HuH-7 (cell line): ENCODE measurements at regions not wholly inside any gene's neighbourhood (a gene's known extent, or its start where the extent isn't known, plus 50 kb on each side); places are given as distances from the start of the nearest gene placed in this dataset.

Experiments
- DNase-seq: peaks from one replicate; pipeline ENCODE4 v3.0.0; 2011; ENCODE audit warnings: low spot score

DNA sequence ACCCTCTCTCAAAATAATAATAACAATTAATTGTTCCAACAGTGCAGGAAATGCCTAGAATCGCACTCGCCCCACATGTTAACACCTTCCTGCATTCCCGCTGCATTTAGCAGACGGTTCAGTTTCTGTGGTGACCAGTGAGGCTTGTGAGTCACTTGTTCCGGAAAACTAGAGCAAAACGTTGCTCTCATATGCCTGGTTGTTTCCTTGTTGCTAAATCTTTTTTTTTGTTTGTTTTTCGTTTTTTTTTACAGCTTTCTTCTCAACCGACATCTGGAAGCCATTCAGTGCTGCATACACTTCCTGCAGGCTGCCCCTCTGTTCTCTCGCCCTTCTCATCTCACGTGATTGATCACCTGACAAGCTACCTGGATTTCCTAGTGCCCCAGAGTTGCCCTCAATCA is 56.9 kb upstream of the TMPRSS2 start:
- DNase-seq: no peak

DNA sequence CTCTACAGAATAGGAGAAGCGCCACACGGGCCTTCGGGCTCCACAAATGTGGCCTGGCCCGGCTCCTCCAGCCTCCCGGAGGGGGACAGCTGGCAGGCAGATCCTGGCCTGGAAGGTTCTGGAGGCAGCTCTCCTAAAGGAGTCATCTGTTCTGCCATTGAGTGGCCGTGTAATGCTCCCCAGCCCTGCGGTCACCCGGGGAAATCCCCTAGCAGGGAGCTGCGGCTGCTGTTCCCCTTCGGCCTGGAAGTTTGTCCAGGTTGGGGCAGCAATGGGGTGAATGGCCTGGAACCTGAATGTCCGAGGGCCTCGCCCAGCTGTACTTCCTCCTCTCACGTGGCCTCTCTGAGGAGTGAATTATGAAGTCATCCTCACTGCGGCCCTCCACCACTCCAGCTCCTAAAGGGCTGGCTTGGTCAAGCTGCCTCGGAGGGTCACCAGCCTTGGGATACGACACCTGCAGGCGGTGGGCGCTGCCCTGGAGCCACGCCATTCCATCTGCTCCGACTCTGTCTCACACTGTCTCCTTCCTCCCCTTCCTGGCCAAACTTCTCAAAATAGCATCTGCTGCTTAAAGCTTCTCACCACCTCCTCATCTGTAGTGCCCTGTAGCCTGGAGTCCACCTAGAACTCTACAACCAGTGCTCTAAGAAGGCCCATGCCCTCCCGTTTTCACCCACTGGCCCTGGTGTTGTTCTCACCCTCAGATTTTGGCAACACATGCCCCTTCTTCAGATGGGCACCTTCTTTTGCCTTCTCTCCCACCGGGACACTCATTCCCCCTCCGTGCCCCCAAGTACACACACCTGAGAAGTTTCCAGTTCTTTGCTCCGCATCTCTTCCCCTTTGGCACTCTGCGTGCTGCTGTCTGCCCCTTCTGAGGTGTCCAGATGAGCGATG is 54.4 kb upstream of the TMPRSS2 start:
- peak; percentile 19 for DNase-seq

DNA sequence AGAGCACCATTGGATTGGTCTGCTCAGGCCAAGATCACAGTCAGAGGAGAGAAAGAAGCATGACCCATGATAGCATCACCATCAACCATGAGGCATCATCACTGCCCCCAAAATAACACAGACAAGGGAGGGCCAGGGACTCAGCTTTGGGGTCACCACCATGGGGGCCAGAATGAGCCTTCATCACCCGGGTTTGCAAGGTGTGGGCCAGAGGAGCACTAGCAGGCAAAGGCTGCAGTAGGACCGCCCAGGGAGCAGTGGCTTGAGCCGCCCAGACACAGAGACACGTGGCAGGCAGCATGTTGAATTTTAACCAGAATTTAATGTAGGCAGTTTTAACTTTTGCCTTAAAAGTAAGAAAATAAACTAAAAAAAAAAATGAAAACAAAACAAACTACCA is 53.7 kb upstream of the TMPRSS2 start:
- DNase-seq: no peak

DNA sequence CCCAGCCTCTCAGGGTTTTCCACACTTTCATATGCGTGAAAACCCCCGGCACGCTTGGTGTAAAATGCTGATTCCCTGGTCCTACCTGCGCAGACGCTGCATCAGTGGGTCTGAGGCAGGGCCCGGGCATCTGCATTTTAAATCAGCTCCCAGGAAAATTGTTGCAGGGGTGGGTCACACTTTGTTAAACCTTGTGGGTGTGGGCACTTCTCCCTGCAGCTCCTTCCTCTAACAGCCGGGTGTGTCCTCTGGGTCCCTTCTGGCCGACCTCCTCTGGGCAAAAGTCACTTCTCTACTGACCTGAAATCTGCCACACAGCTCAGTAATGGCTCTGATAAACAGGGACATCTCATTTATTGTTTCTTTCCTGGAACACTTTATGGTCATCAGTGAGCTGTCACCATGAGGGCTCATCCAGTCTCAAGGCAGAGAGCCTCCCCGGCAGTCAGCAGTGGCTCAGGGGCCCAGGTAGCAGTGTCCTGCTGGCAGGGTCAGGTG is 52.8 kb upstream of the TMPRSS2 start:
- no peak for DNase-seq

DNA sequence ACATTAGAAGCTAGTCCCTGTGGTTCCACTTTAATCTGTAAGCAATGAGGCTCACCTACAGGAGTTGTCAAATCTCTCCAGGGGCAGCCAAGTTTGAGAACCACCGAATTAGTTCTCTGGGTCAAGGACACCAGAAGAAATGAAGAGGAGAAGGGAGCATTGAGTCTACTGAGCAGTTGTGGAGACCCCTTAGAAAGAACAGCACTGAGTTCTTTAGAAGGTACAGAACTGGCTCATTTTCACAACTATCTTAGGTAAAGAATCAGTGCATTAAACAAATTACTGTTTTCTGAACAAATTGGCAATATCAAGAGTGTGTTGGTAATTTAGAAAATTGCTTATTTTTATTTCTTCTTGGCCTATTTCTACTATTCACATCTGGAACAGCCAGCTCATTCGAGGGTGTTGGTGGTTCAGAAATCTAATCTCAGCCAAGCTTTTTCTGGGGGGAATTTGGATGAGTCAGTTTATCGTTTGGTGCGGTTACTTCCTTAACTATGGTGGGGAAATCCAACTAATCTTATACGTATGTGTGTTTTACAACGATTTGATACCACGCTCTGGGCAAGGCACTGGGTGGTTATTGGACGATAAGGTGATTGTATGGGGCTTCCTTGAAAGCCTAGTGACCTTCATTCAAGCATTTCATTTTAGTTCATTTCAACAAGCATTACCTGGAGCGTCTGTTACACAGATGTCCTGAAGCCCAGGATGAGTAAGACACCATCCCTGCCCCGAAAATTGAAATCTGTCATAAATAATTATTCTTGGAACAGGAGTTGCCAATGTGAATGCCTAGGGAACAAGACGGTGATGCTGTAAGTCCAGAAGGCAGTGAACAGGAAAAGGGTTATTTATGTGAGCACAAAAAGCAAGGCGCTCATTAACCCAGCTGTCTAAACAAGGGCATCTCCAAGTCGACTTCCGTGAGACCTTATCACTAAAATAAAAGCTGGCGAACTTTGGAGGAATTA is 52.0 kb upstream of the TMPRSS2 start:
- DNase-seq: no peak

DNA sequence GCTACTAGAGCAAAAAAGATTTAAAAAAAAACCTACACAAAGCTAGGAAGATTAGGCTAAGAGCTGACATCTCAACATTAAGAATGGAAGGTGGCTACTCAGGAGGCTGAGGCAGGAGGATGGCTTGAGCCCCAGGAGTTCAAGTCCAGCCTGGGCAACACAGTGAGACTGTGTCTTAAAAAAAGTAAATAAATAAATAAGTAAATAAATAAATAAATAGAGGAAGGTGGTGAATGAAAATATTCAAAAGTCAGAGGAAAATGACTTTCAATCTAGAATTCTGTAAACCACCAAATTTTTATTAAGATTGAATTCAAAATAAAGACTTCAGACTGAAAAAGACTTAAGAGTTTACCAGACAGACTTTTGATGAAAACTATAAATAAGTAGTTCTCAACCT is 50.9 kb upstream of the TMPRSS2 start:
- no peak for DNase-seq

DNA sequence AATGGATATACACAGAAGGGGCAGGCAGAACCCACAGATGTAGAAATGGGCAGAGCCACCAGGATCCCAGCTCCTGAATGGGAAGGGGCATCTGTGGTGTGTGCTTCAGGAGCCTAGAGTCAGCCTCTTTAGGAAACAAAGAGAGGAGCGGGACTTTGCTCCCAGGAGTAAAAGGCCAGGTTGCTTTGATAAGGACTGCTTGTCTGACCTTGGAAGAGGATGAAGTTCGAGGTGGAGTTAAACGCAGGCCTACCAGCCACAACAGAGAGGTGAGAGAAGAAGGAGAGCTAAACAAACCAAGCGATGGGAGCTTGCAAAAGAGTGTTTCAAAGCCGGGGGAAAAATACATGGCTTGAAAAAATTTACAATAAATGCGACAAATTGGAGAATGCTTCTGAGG is 49.9 kb upstream of the TMPRSS2 start:
- DNase-seq: peak; percentile 43
